GM23338 (cell line): ENCODE measurements at regions not wholly inside any gene's neighbourhood (a gene's known extent, or its start where the extent isn't known, plus 50 kb on each side); places are given as distances from the start of the nearest gene placed in this dataset.

ENCODE experiments used
- ATAC-seq: fragments of 200-7000 bp; cut with Tn5 transposase; 3 replicates; pipeline ENCODE4 v1.9.1; 2020
- DNase-seq: peaks from one replicate; pipeline ENCODE4 v3.0.0-alpha.2; 2015; ENCODE audit warnings: low spot score
- H2AFZ ChIP-seq: fragments of 200-600 bp; sonication (generic); 2 replicates; pipeline ENCODE4 v1.8.0; 2016; ENCODE audit warnings: antibody characterized with exemption, mild to moderate bottlenecking, moderate library complexity
- H3F3A ChIP-seq: fragments of 200-600 bp; sonication (generic); replicated peaks from 2 replicates; pipeline ENCODE4 v1.8.0; 2017; ENCODE audit warnings: antibody characterized with exemption, mixed run types, low read depth
- H3K27ac ChIP-seq: fragments of 200-600 bp; sonication (generic); 2 replicates; pipeline ENCODE4 v1.6.1; 2016; ENCODE audit warnings: low read depth
- H3K27me3 ChIP-seq: fragments of 200-600 bp; sonication (generic); 2 replicates; pipeline ENCODE4 v1.8.0; 2016; ENCODE audit warnings: mild to moderate bottlenecking, mixed run types, moderate library complexity; ENCODE audit not compliant: insufficient read depth
- H3K36me3 ChIP-seq: fragments of 200-600 bp; sonication (generic); 2 replicates; pipeline ENCODE4 v1.8.0; 2016; ENCODE audit warnings: mild to moderate bottlenecking; ENCODE audit not compliant: insufficient read depth
- H3K4me1 ChIP-seq: fragments of 200-600 bp; sonication (generic); 2 replicates; pipeline ENCODE4 v1.8.0; 2016; ENCODE audit warnings: mild to moderate bottlenecking, moderate library complexity; ENCODE audit not compliant: insufficient read depth
- H3K4me2 ChIP-seq: fragments of 200-600 bp; sonication (generic); 2 replicates; pipeline ENCODE4 v1.7.1; 2017; ENCODE audit warnings: mixed run types
- H3K4me3 ChIP-seq: fragments of 200-600 bp; sonication (generic); 2 replicates; pipeline ENCODE4 v1.6.1; 2016; ENCODE audit warnings: mixed run types
- H3K79me2 ChIP-seq: fragments of 200-600 bp; sonication (generic); replicated peaks from 2 replicates; pipeline ENCODE4 v1.8.0; 2017; ENCODE audit warnings: mild to moderate bottlenecking; ENCODE audit not compliant: insufficient read depth
- H3K9me2 ChIP-seq: fragments of 200-600 bp; sonication (generic); 2 replicates; pipeline ENCODE4 v1.8.0; 2017; ENCODE audit not compliant: insufficient read depth
- H4K20me1 ChIP-seq: fragments of 200-600 bp; sonication (generic); replicated peaks from 2 replicates; pipeline ENCODE4 v1.8.0; 2017; ENCODE audit warnings: mild to moderate bottlenecking; ENCODE audit not compliant: insufficient read depth
- H3K27ac Mint-ChIP-seq: 2 replicates; pipeline ENCODE4 v1.8.0; 2020; ENCODE audit warnings: inconsistent platforms, mild to moderate bottlenecking, moderate library complexity, mixed read lengths
- H3K27me3 Mint-ChIP-seq: 3 replicates; pipeline ENCODE4 v1.8.0; 2022; ENCODE audit warnings: low read depth, mild to moderate bottlenecking, moderate library complexity, mixed read lengths, inconsistent platforms; ENCODE audit not compliant: insufficient read depth, poor library complexity
- H3K36me3 Mint-ChIP-seq: 3 replicates; pipeline ENCODE4 v1.8.0; 2021; ENCODE audit warnings: low read depth, mild to moderate bottlenecking, inconsistent platforms, moderate library complexity, mixed read lengths
- H3K4me1 Mint-ChIP-seq: 3 replicates; pipeline ENCODE4 v1.8.0; 2020; ENCODE audit warnings: mild to moderate bottlenecking, inconsistent platforms, mixed read lengths
- H3K4me3 Mint-ChIP-seq: 3 replicates; pipeline ENCODE4 v1.8.0; 2021; ENCODE audit warnings: moderate library complexity, mild to moderate bottlenecking, inconsistent platforms, mixed read lengths
- H3K9me3 Mint-ChIP-seq: 3 replicates; pipeline ENCODE4 v1.8.0; 2020; ENCODE audit warnings: moderate library complexity, mild to moderate bottlenecking, inconsistent platforms, mixed read lengths
- CREB1 ChIP-seq: fragments of 250-450 bp; sonication (Bioruptor Pico); IDR thresholded peaks from 2 replicates; pipeline ENCODE4 v1.5.0; 2020; ENCODE audit warnings: low read depth, mild to moderate bottlenecking, moderate library complexity
- EZH2phosphoT487 ChIP-seq: fragments of 200-600 bp; sonication (generic); IDR thresholded peaks from one replicate; pipeline ENCODE4 v1.8.1; 2018; ENCODE audit warnings: antibody characterized with exemption; ENCODE audit not compliant: unreplicated experiment
- NANOG ChIP-seq: IDR thresholded peaks from 2 replicates; pipeline ENCODE4 v1.6.1; 2016; ENCODE audit warnings: antibody characterized with exemption, borderline replicate concordance
- POLR2AphosphoS5 ChIP-seq: IDR thresholded peaks from 2 replicates; pipeline ENCODE4 v1.6.1; 2016; ENCODE audit warnings: antibody characterized with exemption, low read depth
- ZNF114 ChIP-seq: fragments of 250-450 bp; sonication (Bioruptor Pico); IDR thresholded peaks from 2 replicates; pipeline ENCODE4 v1.5.0; 2020; ENCODE audit warnings: mild to moderate bottlenecking, moderate library complexity
- TF ChIP-seq, protein P1 (sequence below): fragments of 250-450 bp; sonication (Bioruptor Pico); IDR thresholded peaks from 2 replicates; pipeline ENCODE4 v1.5.0; 2020; ENCODE audit warnings: mild to moderate bottlenecking, moderate library complexity

DNA sequence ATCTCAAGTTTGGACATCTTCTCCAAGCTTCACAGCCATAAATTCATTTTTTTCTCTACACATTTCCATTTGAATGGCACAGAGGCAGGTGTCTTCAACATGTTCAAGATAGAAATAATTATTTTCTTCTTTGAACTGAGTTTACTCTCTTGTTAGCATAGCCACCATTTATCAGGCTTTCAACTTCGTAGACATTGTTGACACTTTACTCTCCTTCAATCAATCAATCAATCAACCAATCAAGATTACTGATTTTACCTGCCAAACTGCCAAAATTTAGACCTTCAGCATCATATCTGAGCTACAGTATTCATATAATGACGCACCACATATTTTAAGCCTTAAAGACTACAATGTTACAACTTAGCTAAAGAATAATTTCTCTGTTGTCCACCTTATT lies 300.1 kb upstream of the LUZP2 start (continued):
- TF ChIP-seq EZH2phosphoT487 (no peak), POLR2AphosphoS5 (no peak), NANOG (no peak)
- TF ChIP-seq, protein P1, sequence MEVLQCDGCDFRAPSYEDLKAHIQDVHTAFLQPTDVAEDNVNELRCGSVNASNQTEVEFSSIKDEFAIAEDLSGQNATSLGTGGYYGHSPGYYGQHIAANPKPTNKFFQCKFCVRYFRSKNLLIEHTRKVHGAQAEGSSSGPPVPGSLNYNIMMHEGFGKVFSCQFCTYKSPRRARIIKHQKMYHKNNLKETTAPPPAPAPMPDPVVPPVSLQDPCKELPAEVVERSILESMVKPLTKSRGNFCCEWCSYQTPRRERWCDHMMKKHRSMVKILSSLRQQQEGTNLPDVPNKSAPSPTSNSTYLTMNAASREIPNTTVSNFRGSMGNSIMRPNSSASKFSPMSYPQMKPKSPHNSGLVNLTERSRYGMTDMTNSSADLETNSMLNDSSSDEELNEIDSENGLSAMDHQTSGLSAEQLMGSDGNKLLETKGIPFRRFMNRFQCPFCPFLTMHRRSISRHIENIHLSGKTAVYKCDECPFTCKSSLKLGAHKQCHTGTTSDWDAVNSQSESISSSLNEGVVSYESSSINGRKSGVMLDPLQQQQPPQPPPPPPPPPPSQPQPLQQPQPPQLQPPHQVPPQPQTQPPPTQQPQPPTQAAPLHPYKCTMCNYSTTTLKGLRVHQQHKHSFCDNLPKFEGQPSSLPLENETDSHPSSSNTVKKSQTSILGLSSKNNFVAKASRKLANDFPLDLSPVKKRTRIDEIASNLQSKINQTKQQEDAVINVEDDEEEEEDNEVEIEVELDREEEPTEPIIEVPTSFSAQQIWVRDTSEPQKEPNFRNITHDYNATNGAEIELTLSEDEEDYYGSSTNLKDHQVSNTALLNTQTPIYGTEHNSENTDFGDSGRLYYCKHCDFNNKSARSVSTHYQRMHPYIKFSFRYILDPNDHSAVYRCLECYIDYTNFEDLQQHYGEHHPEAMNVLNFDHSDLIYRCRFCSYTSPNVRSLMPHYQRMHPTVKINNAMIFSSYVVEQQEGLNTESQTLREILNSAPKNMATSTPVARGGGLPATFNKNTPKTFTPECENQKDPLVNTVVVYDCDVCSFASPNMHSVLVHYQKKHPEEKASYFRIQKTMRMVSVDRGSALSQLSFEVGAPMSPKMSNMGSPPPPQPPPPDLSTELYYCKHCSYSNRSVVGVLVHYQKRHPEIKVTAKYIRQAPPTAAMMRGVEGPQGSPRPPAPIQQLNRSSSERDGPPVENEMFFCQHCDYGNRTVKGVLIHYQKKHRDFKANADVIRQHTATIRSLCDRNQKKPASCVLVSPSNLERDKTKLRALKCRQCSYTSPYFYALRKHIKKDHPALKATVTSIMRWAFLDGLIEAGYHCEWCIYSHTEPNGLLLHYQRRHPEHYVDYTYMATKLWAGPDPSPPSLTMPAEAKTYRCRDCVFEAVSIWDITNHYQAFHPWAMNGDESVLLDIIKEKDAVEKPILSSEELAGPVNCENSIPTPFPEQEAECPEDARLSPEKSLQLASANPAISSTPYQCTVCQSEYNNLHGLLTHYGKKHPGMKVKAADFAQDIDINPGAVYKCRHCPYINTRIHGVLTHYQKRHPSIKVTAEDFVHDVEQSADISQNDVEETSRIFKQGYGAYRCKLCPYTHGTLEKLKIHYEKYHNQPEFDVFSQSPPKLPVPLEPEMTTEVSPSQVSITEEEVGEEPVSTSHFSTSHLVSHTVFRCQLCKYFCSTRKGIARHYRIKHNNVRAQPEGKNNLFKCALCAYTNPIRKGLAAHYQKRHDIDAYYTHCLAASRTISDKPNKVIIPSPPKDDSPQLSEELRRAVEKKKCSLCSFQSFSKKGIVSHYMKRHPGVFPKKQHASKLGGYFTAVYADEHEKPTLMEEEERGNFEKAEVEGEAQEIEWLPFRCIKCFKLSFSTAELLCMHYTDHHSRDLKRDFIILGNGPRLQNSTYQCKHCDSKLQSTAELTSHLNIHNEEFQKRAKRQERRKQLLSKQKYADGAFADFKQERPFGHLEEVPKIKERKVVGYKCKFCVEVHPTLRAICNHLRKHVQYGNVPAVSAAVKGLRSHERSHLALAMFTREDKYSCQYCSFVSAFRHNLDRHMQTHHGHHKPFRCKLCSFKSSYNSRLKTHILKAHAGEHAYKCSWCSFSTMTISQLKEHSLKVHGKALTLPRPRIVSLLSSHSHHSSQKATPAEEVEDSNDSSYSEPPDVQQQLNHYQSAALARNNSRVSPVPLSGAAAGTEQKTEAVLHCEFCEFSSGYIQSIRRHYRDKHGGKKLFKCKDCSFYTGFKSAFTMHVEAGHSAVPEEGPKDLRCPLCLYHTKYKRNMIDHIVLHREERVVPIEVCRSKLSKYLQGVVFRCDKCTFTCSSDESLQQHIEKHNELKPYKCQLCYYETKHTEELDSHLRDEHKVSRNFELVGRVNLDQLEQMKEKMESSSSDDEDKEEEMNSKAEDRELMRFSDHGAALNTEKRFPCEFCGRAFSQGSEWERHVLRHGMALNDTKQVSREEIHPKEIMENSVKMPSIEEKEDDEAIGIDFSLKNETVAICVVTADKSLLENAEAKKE (CRISPR knock-in tag), result no peak

GRCh38 chr11:24198481-24198880 lies 298.4 kb upstream of the LUZP2 start:
- no peak overlapping the region for H3K4me3 ChIP-seq
- Mint-ChIP-seq H3K4me1 (no peaks in the 10 kb centered on the region), H3K27ac (no peak overlapping the region), H3K27me3 (peaks cover 2% of the 10 kb centered on the region), H3K9me3 (no peaks in the 10 kb centered on the region), H3K36me3 (no peaks in the 10 kb centered on the region; the same call in 2 of the 3 replicates), H3K4me3 (no peak overlapping the region)
- no peaks in the 10 kb centered on the region for H3K36me3 ChIP-seq
- ATAC-seq (no peak), DNase-seq (no peak)
- H3K27me3 ChIP-seq, result no peaks in the 10 kb centered on the region
- H4K20me1 ChIP-seq, result no peaks in the 10 kb centered on the region
- no peaks in the 10 kb centered on the region for H3K4me1 ChIP-seq
- H3K27ac ChIP-seq, result no peak overlapping the region
- no peaks in the 10 kb centered on the region for H3K79me2 ChIP-seq
- H2AFZ ChIP-seq, result no peak overlapping the region
- H3K9me2 ChIP-seq, result no peaks in the 10 kb centered on the region; the same call in 1 of the 2 replicates
- H3K4me2 ChIP-seq, result no peak overlapping the region
- no peaks in the 10 kb centered on the region for H3F3A ChIP-seq
- TF ChIP-seq, protein P1 (CRISPR knock-in tag), result no peak
- TF ChIP-seq ZNF114 (no peak), POLR2AphosphoS5 (no peak), CREB1 (no peak)
